GM18868 (cell line): ENCODE measurements at regions not wholly inside any gene's neighbourhood (a gene's known extent, or its start where the extent isn't known, plus 50 kb on each side); places are given as distances from the start of the nearest gene placed in this dataset.

ENCODE experiments used
- ATAC-seq: cut with Tn5 transposase; IDR thresholded peaks from one replicate; pipeline ENCODE4 v1.9.1; 2021; ENCODE audit warnings: mild to moderate bottlenecking, moderate library complexity; ENCODE audit not compliant: unreplicated experiment

- ATAC-seq: no peak
These were observed 468.7 kb downstream of the RPS24 start for GRCh38 chr10:78502210-78502936.

- no peak for ATAC-seq
These were observed 470.5 kb downstream of the RPS24 start for GRCh38 chr10:78504181-78504580.

GRCh38 chr10:78505657-78506056 is 472.0 kb downstream of the RPS24 start:
- ATAC-seq: no peak

- ATAC-seq: no peak
These were observed 473.0 kb downstream of the RPS24 start for GRCh38 chr10:78506614-78507013.

- ATAC-seq: no peak
These were observed 474.0 kb downstream of the RPS24 start for GRCh38 chr10:78507510-78508160.

GRCh38 chr10:78508955-78509748 is 475.5 kb downstream of the RPS24 start:
- ATAC-seq: no peak

GRCh38 chr10:78510566-78511323 is 477.1 kb downstream of the RPS24 start:
- ATAC-seq: no peak

GRCh38 chr10:78511324-78512204 is 477.9 kb downstream of the RPS24 start:
- ATAC-seq: no peak

GRCh38 chr10:78512205-78512550 is 478.5 kb downstream of the RPS24 start:
- ATAC-seq: no peak

GRCh38 chr10:78513330-78513729 is 479.7 kb downstream of the RPS24 start:
- ATAC-seq: no peak

GRCh38 chr10:78513986-78514385 is 480.3 kb downstream of the RPS24 start:
- ATAC-seq: no peak

GRCh38 chr10:78514459-78514858 is 480.8 kb downstream of the RPS24 start:
- no peak for ATAC-seq

- no peak for ATAC-seq
These were observed 481.6 kb downstream of the RPS24 start for GRCh38 chr10:78515038-78515872.

GRCh38 chr10:78515873-78516153 is 482.1 kb downstream of the RPS24 start:
- ATAC-seq: no peak

GRCh38 chr10:78516236-78516635 is 482.6 kb downstream of the RPS24 start:
- ATAC-seq: no peak

GRCh38 chr10:78516756-78517155 is 483.1 kb downstream of the RPS24 start:
- no peak for ATAC-seq

- no peak for ATAC-seq
These were observed 484.6 kb downstream of the RPS24 start for GRCh38 chr10:78518224-78518623.

- ATAC-seq: no peak
These were observed 487.2 kb downstream of the RPS24 start for GRCh38 chr10:78520737-78521430.

- no peak for ATAC-seq
These were observed 489.8 kb downstream of the RPS24 start for GRCh38 chr10:78523453-78523852.
